ENCODE measurements at regions not wholly inside any gene's neighbourhood (a gene's known extent, or its start where the extent isn't known, plus 50 kb on each side); places are given as distances from the start of the nearest gene placed in this dataset.

- no peak overlapping the region for H3K23ac ChIP-seq (ENCODE audit: low read depth, low read length)
- no CpG with 5 or more reads among the region's 1 CpG for WGBS, 2 experiments (ENCODE audit: extremely low coverage in 2 of 2, insufficient read length in 1 of 2)
- no peak overlapping the region for H4K8ac ChIP-seq (ENCODE audit: low read depth in 2 of 2, low read length in 2 of 2)
- H3K4ac ChIP-seq (ENCODE audit: low read depth, low read length) = no peak overlapping the region
- DNase-seq (no peak), ATAC-seq (ENCODE audit: low read depth) (no peak)
- no peak overlapping the region for H3K56ac ChIP-seq (ENCODE audit: extremely low read depth, insufficient read depth, low read length)
- H2BK5ac ChIP-seq (ENCODE audit: low read depth, low read length, poor library complexity, severe bottlenecking) = no peak overlapping the region
- H2BK120ac ChIP-seq (ENCODE audit: low read depth, low read length) = no peak overlapping the region
- H3K18ac ChIP-seq (ENCODE audit: low read depth, low read length) = no peak overlapping the region
- CTCF ChIA-PET = no interaction called here
- no peak overlapping the region for H3K4me3 ChIP-seq (ENCODE audit: insufficient read depth, low read depth, low read length)
- H3K9ac ChIP-seq (ENCODE audit: low read depth, low read length) = no peak overlapping the region
- no peak for TF ChIP-seq MAZ (IDR thresholded peaks at IDR 0.05; ENCODE audit: borderline replicate concordance, low read depth, low read length)
- no peak for TF ChIP-seq NFE2L2 (IDR thresholded peaks at IDR 0.05; ENCODE audit: low read depth, low read length)
- TF ChIP-seq CHD1 (IDR thresholded peaks at IDR 0.05; ENCODE audit: low read depth, low read length) = no peak
- no peak for TF ChIP-seq USF2 (IDR thresholded peaks at IDR 0.05; ENCODE audit: low read depth, low read length)
- TF ChIP-seq SMC3 (IDR thresholded peaks at IDR 0.05; ENCODE audit: low read depth, low read length) = no peak
- in situ Hi-C loops (cut with MboI; ENCODE audit: low sequenced_read_pairs) = no loop called here
- H3K4me1 ChIP-seq (ENCODE audit: control insufficient read depth, insufficient read depth, low read length) = no peaks in the 10 kb centered on the region
- H3K27me3 ChIP-seq (ENCODE audit: control insufficient read depth, insufficient read depth, low read length) = no peaks in the 10 kb centered on the region
- H4K91ac ChIP-seq (ENCODE audit: insufficient read depth, low read depth, low read length) = no peak overlapping the region
- POLR2A ChIA-PET (ENCODE audit: unreplicated experiment) = no interaction called here
- H3K27ac ChIP-seq (ENCODE audit: insufficient read depth, low read length) = no peak overlapping the region
- no TSS peak for BruUV-seq (replicated peaks)
- H2BK15ac ChIP-seq (ENCODE audit: low read depth, low read length) = no peak overlapping the region
- H4K20me1 ChIP-seq (ENCODE audit: insufficient read depth, low read length) = no peaks in the 10 kb centered on the region
- no peak overlapping the region for H3K14ac ChIP-seq (replicated peaks; ENCODE audit: low read depth, low read length)
- intact Hi-C loops (cut with micrococcal nuclease) = loop anchor here (10.0 kb wide), 1 partner anchor 246 kb away; no protein-coding TSS in a partner anchor
- H3K9me1 ChIP-seq (ENCODE audit: insufficient read depth, low read length) = no peaks in the 10 kb centered on the region
- no peaks in the 10 kb centered on the region for H3K79me1 ChIP-seq (ENCODE audit: low read depth in 1 of 2, low read length in 2 of 2)
- no peak overlapping the region for H2BK20ac ChIP-seq (ENCODE audit: low read depth, low read length)
- dilution Hi-C loops (cut with HindIII; ENCODE audit: low sequenced_read_pairs, unreplicated experiment) = no loop called here
- H4K5ac ChIP-seq (ENCODE audit: low read depth, low read length) = no peak overlapping the region
- H2AK9ac ChIP-seq (replicated peaks; ENCODE audit: low read depth, low read length, poor library complexity) = no peak overlapping the region
- peaks cover 13% of the 10 kb centered on the region for H3K9me3 ChIP-seq (ENCODE audit: control insufficient read depth, insufficient read depth, low read length)
- no peak overlapping the region for H2AK5ac ChIP-seq (ENCODE audit: low read depth, low read length)
- H3K36me3 ChIP-seq (ENCODE audit: control insufficient read depth, insufficient read depth, low read length) = no peaks in the 10 kb centered on the region
- no peak overlapping the region for H2AFZ ChIP-seq (replicated peaks; ENCODE audit: low read length, poor library complexity)
- H3K4me2 ChIP-seq (ENCODE audit: low read depth, low read length) = no peak overlapping the region
Observed at GRCh38 chr15:87591042-87591441, 665.5 kb downstream of the NTRK3 start.
